ENCODE measurements at regions not wholly inside any gene's neighbourhood (a gene's known extent, or its start where the extent isn't known, plus 50 kb on each side); places are given as distances from the start of the nearest gene placed in this dataset.

GRCh38 chr21:31500982-31501381 is 156.9 kb upstream of the TIAM1 start:
- H3K9me3 ChIP-seq (ENCODE audit: control insufficient read depth, insufficient read depth, low read depth, low read length): no peaks in the 10 kb centered on the region
- no peak overlapping the region for H3K27ac ChIP-seq (ENCODE audit: low read depth, low read length)
- H3K4me3 ChIP-seq (ENCODE audit: low read depth, low read length): no peak overlapping the region
- no peaks in the 10 kb centered on the region for H3K27me3 ChIP-seq (ENCODE audit: control insufficient read depth, insufficient read depth, low read length)
- peaks cover 7% of the 10 kb centered on the region; the same call in 1 of the 2 replicates for H3K4me1 ChIP-seq (ENCODE audit: control insufficient read depth, insufficient read depth, low read length)
- H3K9ac ChIP-seq (ENCODE audit: low read length): no peak overlapping the region
- no peaks in the 10 kb centered on the region for H3K36me3 ChIP-seq (ENCODE audit: control insufficient read depth, insufficient read depth, low read length)

GRCh38 chr21:31500071-31500470 is 156.0 kb upstream of the TIAM1 start:
- H3K27ac ChIP-seq (ENCODE audit: low read depth, low read length): no peak overlapping the region
- no peaks in the 10 kb centered on the region for H3K27me3 ChIP-seq (ENCODE audit: control insufficient read depth, insufficient read depth, low read length)
- no peaks in the 10 kb centered on the region for H3K9me3 ChIP-seq (ENCODE audit: control insufficient read depth, insufficient read depth, low read depth, low read length)
- H3K4me3 ChIP-seq (ENCODE audit: low read depth, low read length): no peak overlapping the region
- H3K4me1 ChIP-seq (ENCODE audit: control insufficient read depth, insufficient read depth, low read length): peaks cover 7% of the 10 kb centered on the region; the same call in 1 of the 2 replicates
- no peak overlapping the region for H3K9ac ChIP-seq (ENCODE audit: low read length)
- no peaks in the 10 kb centered on the region for H3K36me3 ChIP-seq (ENCODE audit: control insufficient read depth, insufficient read depth, low read length)

GRCh38 chr21:31498985-31499384 is 154.9 kb upstream of the TIAM1 start:
- Histone ChIP-seq H3K9ac (ENCODE audit: low read length) (no peak overlapping the region), H3K27ac (ENCODE audit: low read depth, low read length) (no peak overlapping the region), H3K4me1 (ENCODE audit: control insufficient read depth, insufficient read depth, low read length) (peaks cover 6% of the 10 kb centered on the region; the same call in 1 of the 2 replicates), H3K27me3 (ENCODE audit: control insufficient read depth, insufficient read depth, low read length) (no peaks in the 10 kb centered on the region), H3K4me3 (ENCODE audit: low read depth, low read length) (no peak overlapping the region), H3K9me3 (ENCODE audit: control insufficient read depth, insufficient read depth, low read depth, low read length) (no peaks in the 10 kb centered on the region), H3K36me3 (ENCODE audit: control insufficient read depth, insufficient read depth, low read length) (no peaks in the 10 kb centered on the region)

GRCh38 chr21:31497914-31498313 is 153.9 kb upstream of the TIAM1 start:
- Histone ChIP-seq H3K27me3 (ENCODE audit: control insufficient read depth, insufficient read depth, low read length) (no peaks in the 10 kb centered on the region), H3K27ac (ENCODE audit: low read depth, low read length) (no peak overlapping the region), H3K4me1 (ENCODE audit: control insufficient read depth, insufficient read depth, low read length) (peaks cover 3% of the 10 kb centered on the region; the same call in 1 of the 2 replicates), H3K36me3 (ENCODE audit: control insufficient read depth, insufficient read depth, low read length) (no peaks in the 10 kb centered on the region), H3K9ac (ENCODE audit: low read length) (no peak overlapping the region), H3K4me3 (ENCODE audit: low read depth, low read length) (no peak overlapping the region), H3K9me3 (ENCODE audit: control insufficient read depth, insufficient read depth, low read depth, low read length) (no peaks in the 10 kb centered on the region)

- no peak overlapping the region for H3K27ac ChIP-seq (ENCODE audit: low read depth, low read length)
- H3K4me3 ChIP-seq (ENCODE audit: low read depth, low read length): no peak overlapping the region
- no peaks in the 10 kb centered on the region for H3K27me3 ChIP-seq (ENCODE audit: control insufficient read depth, insufficient read depth, low read length)
- no peaks in the 10 kb centered on the region for H3K9me3 ChIP-seq (ENCODE audit: control insufficient read depth, insufficient read depth, low read depth, low read length)
- no peaks in the 10 kb centered on the region for H3K36me3 ChIP-seq (ENCODE audit: control insufficient read depth, insufficient read depth, low read length)
- H3K9ac ChIP-seq (ENCODE audit: low read length): no peak overlapping the region
- H3K4me1 ChIP-seq (ENCODE audit: control insufficient read depth, insufficient read depth, low read length): no peaks in the 10 kb centered on the region
These were observed 149.4 kb upstream of the TIAM1 start for GRCh38 chr21:31493350-31493880.

- Histone ChIP-seq H3K4me3 (ENCODE audit: low read depth, low read length) (no peak overlapping the region), H3K36me3 (ENCODE audit: control insufficient read depth, insufficient read depth, low read length) (no peaks in the 10 kb centered on the region), H3K27me3 (ENCODE audit: control insufficient read depth, insufficient read depth, low read length) (no peaks in the 10 kb centered on the region), H3K9me3 (ENCODE audit: control insufficient read depth, insufficient read depth, low read depth, low read length) (0 out of 2 replicates have a peak, but pooled peaks cover 2% of the 10 kb centered on the region), H3K9ac (ENCODE audit: low read length) (no peak overlapping the region), H3K4me1 (ENCODE audit: control insufficient read depth, insufficient read depth, low read length) (no peaks in the 10 kb centered on the region), H3K27ac (ENCODE audit: low read depth, low read length) (no peak overlapping the region)
These were observed 147.6 kb upstream of the TIAM1 start for GRCh38 chr21:31491617-31492016.

- H3K27ac ChIP-seq (ENCODE audit: low read depth, low read length): no peak overlapping the region
- H3K36me3 ChIP-seq (ENCODE audit: control insufficient read depth, insufficient read depth, low read length): peaks cover 9% of the 10 kb centered on the region; the same call in 1 of the 2 replicates
- H3K4me1 ChIP-seq (ENCODE audit: control insufficient read depth, insufficient read depth, low read length): no peaks in the 10 kb centered on the region
- no peak overlapping the region for H3K4me3 ChIP-seq (ENCODE audit: low read depth, low read length)
- H3K9ac ChIP-seq (ENCODE audit: low read length): no peak overlapping the region
- H3K9me3 ChIP-seq (ENCODE audit: control insufficient read depth, insufficient read depth, low read depth, low read length): peaks cover 13% of the 10 kb centered on the region
- H3K27me3 ChIP-seq (ENCODE audit: control insufficient read depth, insufficient read depth, low read length): no peaks in the 10 kb centered on the region
These were observed 146.4 kb upstream of the TIAM1 start for GRCh38 chr21:31490443-31490842.

GRCh38 chr21:31489726-31490125 is 145.7 kb upstream of the TIAM1 start:
- no peaks in the 10 kb centered on the region for H3K27me3 ChIP-seq (ENCODE audit: control insufficient read depth, insufficient read depth, low read length)
- H3K4me3 ChIP-seq (ENCODE audit: low read depth, low read length): no peak overlapping the region
- H3K4me1 ChIP-seq (ENCODE audit: control insufficient read depth, insufficient read depth, low read length): no peaks in the 10 kb centered on the region
- no peak overlapping the region for H3K9ac ChIP-seq (ENCODE audit: low read length)
- H3K9me3 ChIP-seq (ENCODE audit: control insufficient read depth, insufficient read depth, low read depth, low read length): peaks cover 19% of the 10 kb centered on the region
- peaks cover 9% of the 10 kb centered on the region; the same call in 1 of the 2 replicates for H3K36me3 ChIP-seq (ENCODE audit: control insufficient read depth, insufficient read depth, low read length)
- H3K27ac ChIP-seq (ENCODE audit: low read depth, low read length): no peak overlapping the region

GRCh38 chr21:31489014-31489413 is 145.0 kb upstream of the TIAM1 start:
- Histone ChIP-seq H3K27ac (ENCODE audit: low read depth, low read length) (no peak overlapping the region), H3K27me3 (ENCODE audit: control insufficient read depth, insufficient read depth, low read length) (no peaks in the 10 kb centered on the region), H3K9me3 (ENCODE audit: control insufficient read depth, insufficient read depth, low read depth, low read length) (peaks cover 26% of the 10 kb centered on the region), H3K36me3 (ENCODE audit: control insufficient read depth, insufficient read depth, low read length) (peaks cover 9% of the 10 kb centered on the region; the same call in 1 of the 2 replicates), H3K4me1 (ENCODE audit: control insufficient read depth, insufficient read depth, low read length) (no peaks in the 10 kb centered on the region), H3K9ac (ENCODE audit: low read length) (no peak overlapping the region), H3K4me3 (ENCODE audit: low read depth, low read length) (no peak overlapping the region)

- H3K9me3 ChIP-seq (ENCODE audit: control insufficient read depth, insufficient read depth, low read depth, low read length): peaks cover 50% of the 10 kb centered on the region
- H3K4me1 ChIP-seq (ENCODE audit: control insufficient read depth, insufficient read depth, low read length): no peaks in the 10 kb centered on the region
- H3K27me3 ChIP-seq (ENCODE audit: control insufficient read depth, insufficient read depth, low read length): no peaks in the 10 kb centered on the region
- H3K9ac ChIP-seq (ENCODE audit: low read length): no peak overlapping the region
- H3K4me3 ChIP-seq (ENCODE audit: low read depth, low read length): no peak overlapping the region
- H3K36me3 ChIP-seq (ENCODE audit: control insufficient read depth, insufficient read depth, low read length): peaks cover 11% of the 10 kb centered on the region; the same call in 1 of the 2 replicates
- 0 out of 2 replicates have a peak overlapping the region, but pooled peaks have one; percentile 9 for H3K27ac ChIP-seq (ENCODE audit: low read depth, low read length)
These were observed 140.2 kb upstream of the TIAM1 start for GRCh38 chr21:31484219-31484618.

- Histone ChIP-seq H3K9ac (ENCODE audit: low read length) (no peak overlapping the region), H3K9me3 (ENCODE audit: control insufficient read depth, insufficient read depth, low read depth, low read length) (peaks cover 50% of the 10 kb centered on the region), H3K36me3 (ENCODE audit: control insufficient read depth, insufficient read depth, low read length) (peaks cover 11% of the 10 kb centered on the region; the same call in 1 of the 2 replicates), H3K27me3 (ENCODE audit: control insufficient read depth, insufficient read depth, low read length) (no peaks in the 10 kb centered on the region), H3K4me3 (ENCODE audit: low read depth, low read length) (no peak overlapping the region), H3K27ac (ENCODE audit: low read depth, low read length) (no peak overlapping the region), H3K4me1 (ENCODE audit: control insufficient read depth, insufficient read depth, low read length) (no peaks in the 10 kb centered on the region)
These were observed 139.1 kb upstream of the TIAM1 start for GRCh38 chr21:31483146-31483545.
